Right hindlimb (tissue), 1 donor: ENCODE measurements at regions not wholly inside any gene's neighbourhood (a gene's known extent, or its start where the extent isn't known, plus 50 kb on each side); places are given as distances from the start of the nearest gene placed in this dataset.

Experiments used
- DNase-seq: peaks from one replicate; pipeline ENCODE4 v3.0.0-alpha.2; 2018

DNA sequence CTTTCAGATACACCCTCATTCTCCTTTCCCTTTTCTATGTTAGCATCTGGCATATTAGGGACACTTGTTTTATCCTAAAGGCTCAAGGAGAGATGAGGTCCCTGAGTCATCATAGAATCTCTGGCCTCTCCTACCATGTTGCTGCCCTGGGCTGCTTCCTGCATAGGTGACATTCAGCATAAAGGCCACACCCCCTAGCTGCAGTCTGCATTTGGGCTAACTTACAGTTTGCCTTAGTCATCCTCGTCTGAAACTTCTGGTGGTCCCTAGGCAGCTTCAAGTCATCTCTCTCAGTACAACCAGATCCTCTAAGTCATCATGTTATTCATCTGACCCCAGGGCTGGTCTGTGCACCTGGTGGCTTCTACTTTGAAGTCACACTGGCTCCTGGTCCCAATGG, 982.7 kb upstream of the NR2F2 start:
- DNase-seq: no peak

- no peak for DNase-seq
Measured at GRCh38 chr15:95350908-95351307, 979.6 kb upstream of the NR2F2 start.

DNA sequence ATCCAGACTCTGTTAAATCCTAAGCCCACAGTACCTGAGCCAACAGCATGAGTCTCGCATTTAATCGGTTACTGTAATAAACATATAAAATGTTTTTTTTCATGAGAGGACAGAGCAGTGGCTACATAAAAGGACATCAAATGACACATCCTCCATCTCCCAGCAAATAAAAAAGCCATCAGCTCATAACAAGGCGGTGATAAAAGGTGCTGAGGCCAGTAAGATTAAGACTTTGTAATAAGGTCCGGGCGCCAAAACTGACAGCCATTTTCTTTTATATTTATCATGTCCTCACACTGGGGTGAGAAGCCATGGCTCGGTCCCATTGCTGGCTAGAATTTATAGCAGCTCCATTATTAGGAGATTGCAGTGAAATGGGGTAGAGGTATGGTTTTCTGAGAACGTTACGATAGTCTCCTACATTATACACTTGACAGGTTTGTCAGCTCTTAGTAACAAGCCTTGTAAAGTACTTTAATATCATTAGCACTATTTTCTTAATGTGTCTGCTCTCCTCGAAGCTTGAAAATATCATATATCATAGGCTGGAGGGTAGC, 977.8 kb upstream of the NR2F2 start:
- DNase-seq: no peak

DNA sequence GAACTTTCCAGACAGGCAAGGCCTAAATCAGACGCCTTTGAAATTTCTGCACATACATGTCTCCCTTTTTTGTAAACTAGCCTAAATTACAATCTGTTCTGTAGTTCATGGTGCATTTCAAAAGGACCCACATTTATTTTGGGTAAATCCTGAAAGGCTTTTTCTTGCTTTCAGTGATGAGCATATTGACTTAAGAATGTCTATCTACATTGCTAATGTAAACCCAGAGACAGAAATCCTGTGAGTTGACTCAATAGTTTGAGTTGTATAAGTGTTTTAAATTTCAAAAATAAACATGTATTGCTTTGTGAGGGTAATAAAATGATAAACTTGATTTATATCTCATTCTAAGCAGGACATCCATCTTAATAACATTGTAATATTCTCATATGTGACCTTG, 977.0 kb upstream of the NR2F2 start:
- no peak for DNase-seq

DNA sequence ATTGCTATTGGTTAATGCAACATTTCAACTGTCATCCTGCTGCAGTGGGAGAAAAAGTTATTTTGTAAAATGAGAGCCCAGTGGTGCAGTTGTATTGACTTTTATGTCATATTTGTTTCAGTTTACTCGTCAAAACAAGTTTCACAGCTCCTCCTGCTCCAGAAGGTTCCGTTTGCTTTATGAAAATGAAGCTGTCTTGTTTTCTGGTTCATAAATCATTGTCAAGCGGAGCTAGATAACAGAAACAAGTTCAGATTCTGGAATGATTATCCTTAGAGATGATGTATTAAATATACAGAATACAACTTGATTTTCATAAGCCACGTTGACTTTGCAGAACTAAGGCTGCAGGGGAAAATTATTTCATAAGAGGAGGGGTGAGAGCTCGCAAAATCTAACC, 970.5 kb upstream of the NR2F2 start:
- DNase-seq: no peak

DNA sequence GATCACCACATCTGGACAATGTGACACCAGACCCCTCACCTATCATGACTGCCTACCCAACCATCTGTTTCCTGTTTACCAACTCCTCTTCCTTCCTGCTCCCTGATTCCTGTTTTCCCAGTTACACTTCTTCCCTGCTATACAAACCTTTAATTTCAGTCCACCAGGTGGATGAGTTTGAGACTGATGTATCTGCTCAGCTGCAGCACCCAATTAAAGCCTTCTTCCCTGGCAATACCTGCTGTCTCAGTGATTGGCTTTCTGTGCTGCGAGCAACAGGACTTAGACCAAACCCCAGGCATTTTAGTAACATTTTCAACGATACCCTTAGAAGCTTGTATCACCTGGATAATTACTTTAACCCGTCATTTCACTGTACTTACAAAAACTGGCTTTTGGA, 968.2 kb upstream of the NR2F2 start:
- DNase-seq: no peak

DNA sequence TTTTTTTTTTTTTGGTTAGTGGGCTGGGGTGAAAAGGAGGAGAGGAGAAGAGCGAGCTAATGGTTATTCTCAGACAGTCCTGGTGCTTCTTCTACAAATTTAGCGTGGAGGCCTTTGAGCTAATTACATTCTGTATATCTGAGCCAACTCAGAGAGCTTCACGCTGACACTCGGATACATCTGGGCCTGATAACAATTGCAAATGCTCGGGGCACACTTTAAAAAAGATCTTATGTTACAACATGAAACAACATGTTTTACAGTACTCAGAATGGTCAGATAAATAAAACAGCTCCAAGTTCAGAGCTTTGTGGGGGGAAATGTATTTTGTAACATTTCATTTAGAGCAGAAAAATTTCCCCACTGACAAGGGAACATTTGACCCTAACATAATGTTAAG, 966.9 kb upstream of the NR2F2 start:
- no peak for DNase-seq

GRCh38 chr15:95365511-95366107, 964.9 kb upstream of the NR2F2 start:
- DNase-seq: peak; percentile 30

DNA sequence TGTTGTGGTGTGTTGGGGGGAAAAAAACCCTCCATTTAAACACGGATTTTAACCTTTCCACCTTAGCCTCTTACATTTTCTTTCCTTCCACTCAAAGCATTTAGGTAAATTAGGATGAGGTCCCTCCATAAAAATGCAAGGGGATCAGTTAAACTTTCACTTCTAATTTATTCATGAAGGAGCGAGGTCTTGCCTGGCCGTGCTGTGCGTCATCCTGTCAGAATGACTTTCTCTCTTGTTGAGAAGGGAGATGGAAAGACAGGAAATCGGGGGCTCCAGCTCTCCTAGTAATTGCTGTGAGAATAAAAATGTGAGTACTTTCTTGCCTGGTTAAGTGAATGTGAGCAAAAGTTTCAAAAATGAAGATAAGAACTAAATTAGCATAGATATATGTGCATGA, 962.3 kb upstream of the NR2F2 start:
- DNase-seq: no peak

DNA sequence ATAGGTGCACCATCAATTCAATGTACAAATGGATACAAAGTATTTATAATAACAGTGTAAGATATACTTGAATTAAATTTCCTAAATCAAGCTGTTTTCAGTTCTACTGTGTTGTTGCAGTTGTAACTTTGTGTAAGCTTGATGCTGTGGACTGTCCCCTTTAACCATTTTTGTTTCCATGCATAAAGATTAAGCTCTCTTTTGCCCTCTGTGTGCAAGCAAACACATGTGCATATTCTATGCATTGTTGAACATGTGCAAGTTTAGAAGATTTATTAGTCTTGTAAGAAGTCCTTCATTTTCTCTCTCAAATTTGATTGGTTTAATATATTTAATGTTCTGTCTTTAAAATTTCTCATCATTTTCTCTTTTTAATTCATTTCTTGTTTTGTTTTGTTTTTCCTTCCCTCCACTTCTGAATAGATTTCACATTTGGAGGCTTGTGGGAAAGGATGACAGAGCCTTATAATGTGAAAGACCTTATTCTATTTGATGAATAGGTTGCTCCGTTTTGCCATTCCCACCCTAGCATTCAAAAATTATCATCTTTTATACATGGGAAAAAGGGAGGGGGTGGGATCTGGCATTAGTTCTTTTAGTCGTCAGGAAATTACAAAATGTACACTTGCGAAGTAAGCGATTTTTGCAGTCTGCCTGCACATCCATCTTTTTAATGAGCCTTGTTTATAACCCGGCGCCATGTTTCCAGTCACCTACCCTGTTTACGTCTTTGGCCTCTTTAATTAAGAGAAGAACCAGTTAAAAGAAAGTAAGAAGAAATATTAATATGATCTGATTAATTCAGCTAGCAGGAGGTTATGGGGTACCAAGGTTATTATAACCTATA, 961.5 kb upstream of the NR2F2 start:
- DNase-seq: no peak

- DNase-seq: no peak
Measured at GRCh38 chr15:95370291-95370690, 960.2 kb upstream of the NR2F2 start.

- no peak for DNase-seq
Measured at GRCh38 chr15:95371664-95372063, 958.8 kb upstream of the NR2F2 start.

DNA sequence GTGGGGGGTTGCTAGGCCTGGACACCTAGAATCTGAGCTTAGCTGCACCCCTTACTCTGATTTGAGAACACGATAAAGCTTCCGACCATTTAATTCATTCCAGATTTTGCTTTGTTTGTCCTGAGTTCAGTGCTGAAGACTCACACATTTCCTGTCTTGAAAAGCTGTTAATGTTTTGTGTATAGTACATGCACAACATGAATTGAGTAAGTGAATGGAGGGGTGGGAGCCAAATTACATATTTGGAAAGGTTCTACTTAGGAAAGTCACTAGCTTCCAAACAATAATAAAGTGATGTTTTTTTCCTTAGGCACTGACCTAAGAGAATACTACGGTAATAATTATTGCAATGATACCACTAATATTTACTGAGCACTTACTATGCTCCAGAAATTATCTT, 955.2 kb upstream of the NR2F2 start:
- DNase-seq: no peak

- no peak for DNase-seq
Measured at GRCh38 chr15:95377258-95377852, 953.1 kb upstream of the NR2F2 start.

DNA sequence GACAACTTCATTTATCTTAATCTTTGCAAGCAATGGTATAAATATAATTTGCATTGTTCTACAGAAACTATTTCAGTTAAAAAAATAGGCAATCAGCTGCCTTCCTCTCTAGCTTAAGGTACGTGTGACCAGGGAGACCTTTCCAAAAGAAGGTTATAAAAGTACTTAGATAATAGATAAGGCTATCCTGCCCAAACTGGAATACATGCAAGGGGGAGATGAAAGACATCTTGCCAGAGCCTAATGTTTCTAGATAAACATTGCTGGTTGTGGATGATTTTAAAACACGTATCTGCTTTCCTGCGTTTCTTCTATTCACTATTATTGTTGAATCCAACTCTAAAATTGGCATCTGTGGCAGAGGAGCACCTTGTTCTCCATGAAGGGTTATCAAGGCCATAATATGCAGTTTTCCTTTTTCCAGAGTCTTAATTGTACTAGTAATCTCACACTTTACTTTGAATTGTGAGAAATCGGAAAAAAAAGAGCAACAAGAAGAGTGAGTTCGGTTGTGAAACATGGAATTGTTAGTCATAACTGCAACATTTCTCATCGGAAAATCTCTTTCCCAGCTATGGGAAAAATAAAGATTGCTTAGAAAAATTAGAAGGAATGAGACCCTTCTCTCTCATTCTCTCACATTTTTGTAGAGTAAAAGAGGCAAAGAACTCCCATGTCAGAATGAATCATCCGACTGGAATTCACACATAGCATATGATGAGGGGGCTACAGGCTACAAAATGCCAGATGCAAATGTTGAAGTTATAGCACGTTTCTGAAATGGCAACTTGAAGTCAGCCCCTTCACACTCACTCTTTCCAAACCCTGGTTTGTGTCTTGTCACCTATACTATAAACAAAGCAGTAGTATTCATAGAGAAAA, 936.1 kb upstream of the NR2F2 start:
- peak; percentile 24 for DNase-seq

DNA sequence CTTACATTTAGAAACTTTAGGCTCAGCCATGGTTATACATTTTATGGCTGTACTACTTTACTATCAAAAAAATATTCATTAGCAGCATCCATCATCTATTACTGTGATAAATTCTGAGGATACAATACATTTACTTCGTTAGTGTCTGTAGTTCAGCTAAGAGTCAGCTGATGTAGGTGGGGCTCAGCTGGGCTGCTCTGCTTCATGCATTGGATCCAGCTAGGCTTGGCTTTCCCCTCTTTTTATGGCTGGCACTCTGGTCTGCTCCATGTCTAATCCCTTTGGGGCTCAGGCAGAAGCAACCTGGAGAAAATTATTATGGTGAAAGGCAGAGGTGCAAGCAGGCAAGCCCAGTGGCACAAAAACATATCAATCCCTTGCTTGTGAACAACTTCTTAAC, 930.1 kb upstream of the NR2F2 start:
- no peak for DNase-seq

DNA sequence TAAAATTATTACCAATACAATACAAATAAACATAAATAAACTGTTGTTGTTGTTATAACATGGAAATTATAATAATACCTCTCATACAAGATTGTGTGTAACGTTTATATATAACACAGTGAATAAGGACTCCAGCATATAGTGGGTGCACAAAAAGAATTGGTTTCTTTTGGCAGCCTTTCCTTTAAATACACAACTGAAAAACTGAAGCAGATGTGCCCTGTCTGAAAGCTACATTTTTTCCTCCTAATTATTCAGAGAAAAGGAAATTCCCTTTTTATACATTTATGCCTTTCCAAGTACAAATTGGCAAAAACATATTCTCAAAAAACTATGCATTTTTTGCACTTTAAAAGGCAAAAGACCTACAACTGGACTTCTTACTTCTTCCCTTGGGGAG, 928.9 kb upstream of the NR2F2 start:
- no peak for DNase-seq

- no peak for DNase-seq
Measured at GRCh38 chr15:95405447-95405846, 925.1 kb upstream of the NR2F2 start.

DNA sequence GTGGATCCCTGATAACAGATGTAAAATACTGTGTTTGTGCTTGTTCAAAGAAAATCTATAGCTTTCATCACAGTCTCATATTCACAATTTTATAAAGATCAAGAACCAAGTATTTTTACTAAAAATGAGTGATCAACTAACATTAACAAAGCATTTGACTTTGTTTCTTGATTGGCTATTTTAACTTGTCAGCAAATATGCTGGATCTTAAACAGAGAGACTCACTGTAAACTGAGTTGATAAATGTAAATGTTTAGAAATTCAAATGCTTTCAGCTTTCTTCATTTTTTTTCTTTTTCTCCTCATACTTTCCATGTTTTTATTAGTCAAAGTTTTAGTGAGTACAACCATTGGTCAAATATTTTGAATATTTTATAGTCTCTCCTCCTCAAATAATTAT, 923.0 kb upstream of the NR2F2 start:
- no peak for DNase-seq

- DNase-seq: no peak
Measured at GRCh38 chr15:95409211-95409610, 921.3 kb upstream of the NR2F2 start.

DNA sequence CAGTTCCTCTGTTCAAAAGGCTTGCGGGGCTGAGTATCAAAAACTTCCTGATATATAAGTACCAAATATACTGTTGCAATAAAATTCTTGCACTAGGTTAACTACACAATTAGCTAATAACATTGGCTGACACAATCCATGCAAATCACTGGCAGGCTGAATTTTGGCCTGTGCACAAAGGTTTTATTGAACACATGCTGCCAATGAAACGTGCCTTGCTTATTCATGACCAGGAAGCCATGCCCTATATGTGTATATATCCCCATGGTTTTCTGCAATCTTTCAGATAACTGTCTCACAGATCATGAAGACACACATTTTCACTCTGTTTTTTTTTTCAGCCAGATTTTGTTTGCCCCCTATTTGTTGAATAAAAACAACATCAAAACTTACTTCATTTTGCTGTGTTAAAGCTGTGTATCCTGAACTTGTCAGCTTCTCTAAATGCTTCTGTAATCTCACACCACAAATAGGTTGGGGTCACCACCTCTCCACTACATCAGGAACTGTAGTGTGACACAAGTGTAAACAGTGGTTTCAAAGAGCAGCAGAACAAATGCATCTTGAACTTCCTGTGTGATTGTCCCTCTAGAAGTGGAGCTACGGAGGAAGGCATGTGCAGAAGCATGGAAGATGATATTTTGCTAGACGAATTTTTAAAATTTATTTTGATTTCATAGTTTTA, 920.7 kb upstream of the NR2F2 start:
- DNase-seq: no peak

- no peak for DNase-seq
Measured at GRCh38 chr15:95410757-95411156, 919.7 kb upstream of the NR2F2 start.
